Mammary epithelial cell (primary cell): ENCODE measurements at regions not wholly inside any gene's neighbourhood (a gene's known extent, or its start where the extent isn't known, plus 50 kb on each side); places are given as distances from the start of the nearest gene placed in this dataset.

Experiments used
- EZH2 ChIP-seq: IDR thresholded peaks from 2 replicates; pipeline ENCODE4 v1.6.1; 2012; ENCODE audit warnings: low read length, inconsistent platforms, borderline replicate concordance
- TF ChIP-seq, protein P1 (sequence below), 2 donors: IDR thresholded peaks in 1 of 2; conservative IDR thresholded peaks in 1 of 2; 2 replicates each; pipeline ENCODE4 v1.5.1; 2011 to 2012; ENCODE audit warnings: inconsistent platforms in 2 of 2, low read length in 2 of 2, mild to moderate bottlenecking in 2 of 2, control low read depth in 1 of 2, low read depth in 1 of 2; ENCODE audit not compliant: insufficient read depth in 1 of 2; ENCODE audit errors: extremely low read depth in 1 of 2

DNA sequence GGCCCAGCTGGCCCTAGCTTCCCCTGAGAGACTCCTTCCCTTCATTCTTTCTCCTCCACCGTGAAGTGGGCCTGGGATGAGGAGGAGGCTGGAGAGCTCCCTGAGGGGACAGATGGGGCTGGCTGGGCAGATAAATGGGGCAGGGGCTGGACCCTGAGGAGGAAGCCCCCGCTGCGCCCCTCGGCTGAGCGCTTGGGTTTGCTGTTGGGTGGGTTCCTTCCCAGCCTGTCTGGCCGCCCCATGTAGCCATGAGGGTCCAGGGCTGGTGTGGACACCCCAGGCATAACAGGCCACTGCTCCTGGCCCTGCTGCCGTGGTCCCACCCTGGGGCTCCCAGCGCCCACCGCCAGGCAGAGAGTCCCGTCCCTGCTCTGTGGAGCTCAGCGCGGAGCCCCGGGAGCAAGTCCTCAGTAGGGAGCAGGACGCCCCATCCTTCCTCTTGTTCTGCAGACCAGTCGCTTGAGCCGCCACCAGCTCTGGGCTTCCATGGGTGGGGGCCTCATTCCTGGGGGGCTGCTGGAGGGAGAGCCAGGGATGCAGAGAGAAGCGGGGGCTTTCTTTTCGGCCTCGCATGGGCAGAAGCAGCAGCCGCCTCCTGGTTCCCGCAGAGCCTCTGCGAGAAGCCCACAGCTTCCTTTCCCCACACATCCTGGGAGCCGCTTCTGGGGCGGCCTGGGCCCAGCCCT lies 266.4 kb upstream of the TCERG1L start:
- TF ChIP-seq, protein P1, sequence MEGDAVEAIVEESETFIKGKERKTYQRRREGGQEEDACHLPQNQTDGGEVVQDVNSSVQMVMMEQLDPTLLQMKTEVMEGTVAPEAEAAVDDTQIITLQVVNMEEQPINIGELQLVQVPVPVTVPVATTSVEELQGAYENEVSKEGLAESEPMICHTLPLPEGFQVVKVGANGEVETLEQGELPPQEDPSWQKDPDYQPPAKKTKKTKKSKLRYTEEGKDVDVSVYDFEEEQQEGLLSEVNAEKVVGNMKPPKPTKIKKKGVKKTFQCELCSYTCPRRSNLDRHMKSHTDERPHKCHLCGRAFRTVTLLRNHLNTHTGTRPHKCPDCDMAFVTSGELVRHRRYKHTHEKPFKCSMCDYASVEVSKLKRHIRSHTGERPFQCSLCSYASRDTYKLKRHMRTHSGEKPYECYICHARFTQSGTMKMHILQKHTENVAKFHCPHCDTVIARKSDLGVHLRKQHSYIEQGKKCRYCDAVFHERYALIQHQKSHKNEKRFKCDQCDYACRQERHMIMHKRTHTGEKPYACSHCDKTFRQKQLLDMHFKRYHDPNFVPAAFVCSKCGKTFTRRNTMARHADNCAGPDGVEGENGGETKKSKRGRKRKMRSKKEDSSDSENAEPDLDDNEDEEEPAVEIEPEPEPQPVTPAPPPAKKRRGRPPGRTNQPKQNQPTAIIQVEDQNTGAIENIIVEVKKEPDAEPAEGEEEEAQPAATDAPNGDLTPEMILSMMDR (conservative IDR thresholded peaks at IDR 0.05 in 1 of 2, IDR thresholded peaks at IDR 0.05 in 1 of 2; ENCODE audit: extremely low read depth in 1 of 2, insufficient read depth in 1 of 2, low read depth in 1 of 2, low read length in 2 of 2) = no peak
- no peak for TF ChIP-seq EZH2
